GM23338 (cell line): ENCODE measurements at regions not wholly inside any gene's neighbourhood (a gene's known extent, or its start where the extent isn't known, plus 50 kb on each side); places are given as distances from the start of the nearest gene placed in this dataset.

ENCODE experiments used
- ATAC-seq: fragments of 200-7000 bp; cut with Tn5 transposase; 3 replicates; pipeline ENCODE4 v1.9.1; 2020
- DNase-seq: peaks from one replicate; pipeline ENCODE4 v3.0.0-alpha.2; 2015; ENCODE audit warnings: low spot score
- H2AFZ ChIP-seq: fragments of 200-600 bp; sonication (generic); 2 replicates; pipeline ENCODE4 v1.8.0; 2016; ENCODE audit warnings: antibody characterized with exemption, mild to moderate bottlenecking, moderate library complexity
- H3F3A ChIP-seq: fragments of 200-600 bp; sonication (generic); replicated peaks from 2 replicates; pipeline ENCODE4 v1.8.0; 2017; ENCODE audit warnings: antibody characterized with exemption, mixed run types, low read depth
- H3K27ac ChIP-seq: fragments of 200-600 bp; sonication (generic); 2 replicates; pipeline ENCODE4 v1.6.1; 2016; ENCODE audit warnings: low read depth
- H3K27me3 ChIP-seq: fragments of 200-600 bp; sonication (generic); 2 replicates; pipeline ENCODE4 v1.8.0; 2016; ENCODE audit warnings: mild to moderate bottlenecking, mixed run types, moderate library complexity; ENCODE audit not compliant: insufficient read depth
- H3K36me3 ChIP-seq: fragments of 200-600 bp; sonication (generic); 2 replicates; pipeline ENCODE4 v1.8.0; 2016; ENCODE audit warnings: mild to moderate bottlenecking; ENCODE audit not compliant: insufficient read depth
- H3K4me1 ChIP-seq: fragments of 200-600 bp; sonication (generic); 2 replicates; pipeline ENCODE4 v1.8.0; 2016; ENCODE audit warnings: mild to moderate bottlenecking, moderate library complexity; ENCODE audit not compliant: insufficient read depth
- H3K4me2 ChIP-seq: fragments of 200-600 bp; sonication (generic); 2 replicates; pipeline ENCODE4 v1.7.1; 2017; ENCODE audit warnings: mixed run types
- H3K4me3 ChIP-seq: fragments of 200-600 bp; sonication (generic); 2 replicates; pipeline ENCODE4 v1.6.1; 2016; ENCODE audit warnings: mixed run types
- H3K79me2 ChIP-seq: fragments of 200-600 bp; sonication (generic); replicated peaks from 2 replicates; pipeline ENCODE4 v1.8.0; 2017; ENCODE audit warnings: mild to moderate bottlenecking; ENCODE audit not compliant: insufficient read depth
- H3K9me2 ChIP-seq: fragments of 200-600 bp; sonication (generic); 2 replicates; pipeline ENCODE4 v1.8.0; 2017; ENCODE audit not compliant: insufficient read depth
- H4K20me1 ChIP-seq: fragments of 200-600 bp; sonication (generic); replicated peaks from 2 replicates; pipeline ENCODE4 v1.8.0; 2017; ENCODE audit warnings: mild to moderate bottlenecking; ENCODE audit not compliant: insufficient read depth
- H3K27ac Mint-ChIP-seq: 2 replicates; pipeline ENCODE4 v1.8.0; 2020; ENCODE audit warnings: inconsistent platforms, mild to moderate bottlenecking, moderate library complexity, mixed read lengths
- H3K27me3 Mint-ChIP-seq: 3 replicates; pipeline ENCODE4 v1.8.0; 2022; ENCODE audit warnings: low read depth, mild to moderate bottlenecking, moderate library complexity, mixed read lengths, inconsistent platforms; ENCODE audit not compliant: insufficient read depth, poor library complexity
- H3K36me3 Mint-ChIP-seq: 3 replicates; pipeline ENCODE4 v1.8.0; 2021; ENCODE audit warnings: low read depth, mild to moderate bottlenecking, inconsistent platforms, moderate library complexity, mixed read lengths
- H3K4me1 Mint-ChIP-seq: 3 replicates; pipeline ENCODE4 v1.8.0; 2020; ENCODE audit warnings: mild to moderate bottlenecking, inconsistent platforms, mixed read lengths
- H3K4me3 Mint-ChIP-seq: 3 replicates; pipeline ENCODE4 v1.8.0; 2021; ENCODE audit warnings: moderate library complexity, mild to moderate bottlenecking, inconsistent platforms, mixed read lengths
- H3K9me3 Mint-ChIP-seq: 3 replicates; pipeline ENCODE4 v1.8.0; 2020; ENCODE audit warnings: moderate library complexity, mild to moderate bottlenecking, inconsistent platforms, mixed read lengths
- CREB1 ChIP-seq: fragments of 250-450 bp; sonication (Bioruptor Pico); IDR thresholded peaks from 2 replicates; pipeline ENCODE4 v1.5.0; 2020; ENCODE audit warnings: low read depth, mild to moderate bottlenecking, moderate library complexity
- ETS1 ChIP-seq: IDR thresholded peaks from 2 replicates; pipeline ENCODE4 v1.6.1; 2016; ENCODE audit warnings: antibody characterized with exemption
- EZH2 ChIP-seq: fragments of 200-600 bp; sonication (generic); IDR thresholded peaks from one replicate; pipeline ENCODE4 v1.8.0; 2017; ENCODE audit warnings: antibody characterized with exemption, mild to moderate bottlenecking, low read depth; ENCODE audit not compliant: unreplicated experiment
- EZH2phosphoT487 ChIP-seq: fragments of 200-600 bp; sonication (generic); IDR thresholded peaks from one replicate; pipeline ENCODE4 v1.8.1; 2018; ENCODE audit warnings: antibody characterized with exemption; ENCODE audit not compliant: unreplicated experiment
- JUNB ChIP-seq: IDR thresholded peaks from one replicate; pipeline ENCODE4 v1.6.1; 2016; ENCODE audit warnings: antibody characterized with exemption; ENCODE audit not compliant: unreplicated experiment
- NANOG ChIP-seq: IDR thresholded peaks from 2 replicates; pipeline ENCODE4 v1.6.1; 2016; ENCODE audit warnings: antibody characterized with exemption, borderline replicate concordance
- POLR2AphosphoS5 ChIP-seq: IDR thresholded peaks from 2 replicates; pipeline ENCODE4 v1.6.1; 2016; ENCODE audit warnings: antibody characterized with exemption, low read depth
- STAT1 ChIP-seq: IDR thresholded peaks from one replicate; pipeline ENCODE4 v1.6.1; 2016; ENCODE audit warnings: antibody characterized with exemption; ENCODE audit not compliant: unreplicated experiment
- ZNF114 ChIP-seq: fragments of 250-450 bp; sonication (Bioruptor Pico); IDR thresholded peaks from 2 replicates; pipeline ENCODE4 v1.5.0; 2020; ENCODE audit warnings: mild to moderate bottlenecking, moderate library complexity
- ZNF331 ChIP-seq: fragments of 250-450 bp; sonication (Bioruptor Pico); IDR thresholded peaks from 2 replicates; pipeline ENCODE4 v1.5.0; 2020; ENCODE audit warnings: low read depth, mild to moderate bottlenecking, moderate library complexity
- TF ChIP-seq, protein P1 (sequence below): IDR thresholded peaks from one replicate; pipeline ENCODE4 v1.6.1; 2018; ENCODE audit warnings: antibody characterized with exemption; ENCODE audit not compliant: unreplicated experiment
- TF ChIP-seq, protein P2 (sequence below), 2 experiments: fragments of 200-600 bp in 1 of 2; sonication (generic) in 1 of 2; conservative IDR thresholded peaks; 2 replicates each; pipeline versions ENCODE4 v1.5.1 to v1.6.1; 2016 to 2017; ENCODE audit warnings: antibody characterized with exemption in 2 of 2, low read depth in 2 of 2, mild to moderate bottlenecking in 2 of 2, moderate library complexity in 1 of 2
- TF ChIP-seq, protein P3 (sequence below): fragments of 250-450 bp; sonication (Bioruptor Pico); IDR thresholded peaks from 2 replicates; pipeline ENCODE4 v1.5.0; 2020; ENCODE audit warnings: mild to moderate bottlenecking, moderate library complexity

- Mint-ChIP-seq H3K27me3 (peaks cover 2% of the 10 kb centered on the region), H3K4me3 (no peak overlapping the region), H3K9me3 (no peaks in the 10 kb centered on the region), H3K27ac (no peak overlapping the region), H3K4me1 (no peaks in the 10 kb centered on the region), H3K36me3 (no peaks in the 10 kb centered on the region)
- Histone ChIP-seq H3K9me2 (no peaks in the 10 kb centered on the region), H3K4me2 (no peak overlapping the region), H3K4me3 (no peak overlapping the region), H4K20me1 (no peaks in the 10 kb centered on the region), H3K27ac (no peak overlapping the region), H3K27me3 (no peaks in the 10 kb centered on the region), H2AFZ (no peak overlapping the region), H3K79me2 (no peaks in the 10 kb centered on the region), H3K4me1 (no peaks in the 10 kb centered on the region), H3K36me3 (no peaks in the 10 kb centered on the region), H3F3A (no peaks in the 10 kb centered on the region)
- TF ChIP-seq ZNF331 (CRISPR knock-in tag) (no peak), CREB1 (CRISPR knock-in tag) (no peak), EZH2phosphoT487 (no peak), STAT1 (no peak), ZNF114 (no peak), JUNB (no peak), POLR2AphosphoS5 (no peak), NANOG (no peak), ETS1 (no peak), EZH2 (no peak)
- TF ChIP-seq, protein P1, sequence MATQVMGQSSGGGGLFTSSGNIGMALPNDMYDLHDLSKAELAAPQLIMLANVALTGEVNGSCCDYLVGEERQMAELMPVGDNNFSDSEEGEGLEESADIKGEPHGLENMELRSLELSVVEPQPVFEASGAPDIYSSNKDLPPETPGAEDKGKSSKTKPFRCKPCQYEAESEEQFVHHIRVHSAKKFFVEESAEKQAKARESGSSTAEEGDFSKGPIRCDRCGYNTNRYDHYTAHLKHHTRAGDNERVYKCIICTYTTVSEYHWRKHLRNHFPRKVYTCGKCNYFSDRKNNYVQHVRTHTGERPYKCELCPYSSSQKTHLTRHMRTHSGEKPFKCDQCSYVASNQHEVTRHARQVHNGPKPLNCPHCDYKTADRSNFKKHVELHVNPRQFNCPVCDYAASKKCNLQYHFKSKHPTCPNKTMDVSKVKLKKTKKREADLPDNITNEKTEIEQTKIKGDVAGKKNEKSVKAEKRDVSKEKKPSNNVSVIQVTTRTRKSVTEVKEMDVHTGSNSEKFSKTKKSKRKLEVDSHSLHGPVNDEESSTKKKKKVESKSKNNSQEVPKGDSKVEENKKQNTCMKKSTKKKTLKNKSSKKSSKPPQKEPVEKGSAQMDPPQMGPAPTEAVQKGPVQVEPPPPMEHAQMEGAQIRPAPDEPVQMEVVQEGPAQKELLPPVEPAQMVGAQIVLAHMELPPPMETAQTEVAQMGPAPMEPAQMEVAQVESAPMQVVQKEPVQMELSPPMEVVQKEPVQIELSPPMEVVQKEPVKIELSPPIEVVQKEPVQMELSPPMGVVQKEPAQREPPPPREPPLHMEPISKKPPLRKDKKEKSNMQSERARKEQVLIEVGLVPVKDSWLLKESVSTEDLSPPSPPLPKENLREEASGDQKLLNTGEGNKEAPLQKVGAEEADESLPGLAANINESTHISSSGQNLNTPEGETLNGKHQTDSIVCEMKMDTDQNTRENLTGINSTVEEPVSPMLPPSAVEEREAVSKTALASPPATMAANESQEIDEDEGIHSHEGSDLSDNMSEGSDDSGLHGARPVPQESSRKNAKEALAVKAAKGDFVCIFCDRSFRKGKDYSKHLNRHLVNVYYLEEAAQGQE, result no peak
- TF ChIP-seq, protein P2, sequence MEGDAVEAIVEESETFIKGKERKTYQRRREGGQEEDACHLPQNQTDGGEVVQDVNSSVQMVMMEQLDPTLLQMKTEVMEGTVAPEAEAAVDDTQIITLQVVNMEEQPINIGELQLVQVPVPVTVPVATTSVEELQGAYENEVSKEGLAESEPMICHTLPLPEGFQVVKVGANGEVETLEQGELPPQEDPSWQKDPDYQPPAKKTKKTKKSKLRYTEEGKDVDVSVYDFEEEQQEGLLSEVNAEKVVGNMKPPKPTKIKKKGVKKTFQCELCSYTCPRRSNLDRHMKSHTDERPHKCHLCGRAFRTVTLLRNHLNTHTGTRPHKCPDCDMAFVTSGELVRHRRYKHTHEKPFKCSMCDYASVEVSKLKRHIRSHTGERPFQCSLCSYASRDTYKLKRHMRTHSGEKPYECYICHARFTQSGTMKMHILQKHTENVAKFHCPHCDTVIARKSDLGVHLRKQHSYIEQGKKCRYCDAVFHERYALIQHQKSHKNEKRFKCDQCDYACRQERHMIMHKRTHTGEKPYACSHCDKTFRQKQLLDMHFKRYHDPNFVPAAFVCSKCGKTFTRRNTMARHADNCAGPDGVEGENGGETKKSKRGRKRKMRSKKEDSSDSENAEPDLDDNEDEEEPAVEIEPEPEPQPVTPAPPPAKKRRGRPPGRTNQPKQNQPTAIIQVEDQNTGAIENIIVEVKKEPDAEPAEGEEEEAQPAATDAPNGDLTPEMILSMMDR (conservative IDR thresholded peaks at IDR 0.05; ENCODE audit: low read depth in 2 of 2), result no peak
- TF ChIP-seq, protein P3, sequence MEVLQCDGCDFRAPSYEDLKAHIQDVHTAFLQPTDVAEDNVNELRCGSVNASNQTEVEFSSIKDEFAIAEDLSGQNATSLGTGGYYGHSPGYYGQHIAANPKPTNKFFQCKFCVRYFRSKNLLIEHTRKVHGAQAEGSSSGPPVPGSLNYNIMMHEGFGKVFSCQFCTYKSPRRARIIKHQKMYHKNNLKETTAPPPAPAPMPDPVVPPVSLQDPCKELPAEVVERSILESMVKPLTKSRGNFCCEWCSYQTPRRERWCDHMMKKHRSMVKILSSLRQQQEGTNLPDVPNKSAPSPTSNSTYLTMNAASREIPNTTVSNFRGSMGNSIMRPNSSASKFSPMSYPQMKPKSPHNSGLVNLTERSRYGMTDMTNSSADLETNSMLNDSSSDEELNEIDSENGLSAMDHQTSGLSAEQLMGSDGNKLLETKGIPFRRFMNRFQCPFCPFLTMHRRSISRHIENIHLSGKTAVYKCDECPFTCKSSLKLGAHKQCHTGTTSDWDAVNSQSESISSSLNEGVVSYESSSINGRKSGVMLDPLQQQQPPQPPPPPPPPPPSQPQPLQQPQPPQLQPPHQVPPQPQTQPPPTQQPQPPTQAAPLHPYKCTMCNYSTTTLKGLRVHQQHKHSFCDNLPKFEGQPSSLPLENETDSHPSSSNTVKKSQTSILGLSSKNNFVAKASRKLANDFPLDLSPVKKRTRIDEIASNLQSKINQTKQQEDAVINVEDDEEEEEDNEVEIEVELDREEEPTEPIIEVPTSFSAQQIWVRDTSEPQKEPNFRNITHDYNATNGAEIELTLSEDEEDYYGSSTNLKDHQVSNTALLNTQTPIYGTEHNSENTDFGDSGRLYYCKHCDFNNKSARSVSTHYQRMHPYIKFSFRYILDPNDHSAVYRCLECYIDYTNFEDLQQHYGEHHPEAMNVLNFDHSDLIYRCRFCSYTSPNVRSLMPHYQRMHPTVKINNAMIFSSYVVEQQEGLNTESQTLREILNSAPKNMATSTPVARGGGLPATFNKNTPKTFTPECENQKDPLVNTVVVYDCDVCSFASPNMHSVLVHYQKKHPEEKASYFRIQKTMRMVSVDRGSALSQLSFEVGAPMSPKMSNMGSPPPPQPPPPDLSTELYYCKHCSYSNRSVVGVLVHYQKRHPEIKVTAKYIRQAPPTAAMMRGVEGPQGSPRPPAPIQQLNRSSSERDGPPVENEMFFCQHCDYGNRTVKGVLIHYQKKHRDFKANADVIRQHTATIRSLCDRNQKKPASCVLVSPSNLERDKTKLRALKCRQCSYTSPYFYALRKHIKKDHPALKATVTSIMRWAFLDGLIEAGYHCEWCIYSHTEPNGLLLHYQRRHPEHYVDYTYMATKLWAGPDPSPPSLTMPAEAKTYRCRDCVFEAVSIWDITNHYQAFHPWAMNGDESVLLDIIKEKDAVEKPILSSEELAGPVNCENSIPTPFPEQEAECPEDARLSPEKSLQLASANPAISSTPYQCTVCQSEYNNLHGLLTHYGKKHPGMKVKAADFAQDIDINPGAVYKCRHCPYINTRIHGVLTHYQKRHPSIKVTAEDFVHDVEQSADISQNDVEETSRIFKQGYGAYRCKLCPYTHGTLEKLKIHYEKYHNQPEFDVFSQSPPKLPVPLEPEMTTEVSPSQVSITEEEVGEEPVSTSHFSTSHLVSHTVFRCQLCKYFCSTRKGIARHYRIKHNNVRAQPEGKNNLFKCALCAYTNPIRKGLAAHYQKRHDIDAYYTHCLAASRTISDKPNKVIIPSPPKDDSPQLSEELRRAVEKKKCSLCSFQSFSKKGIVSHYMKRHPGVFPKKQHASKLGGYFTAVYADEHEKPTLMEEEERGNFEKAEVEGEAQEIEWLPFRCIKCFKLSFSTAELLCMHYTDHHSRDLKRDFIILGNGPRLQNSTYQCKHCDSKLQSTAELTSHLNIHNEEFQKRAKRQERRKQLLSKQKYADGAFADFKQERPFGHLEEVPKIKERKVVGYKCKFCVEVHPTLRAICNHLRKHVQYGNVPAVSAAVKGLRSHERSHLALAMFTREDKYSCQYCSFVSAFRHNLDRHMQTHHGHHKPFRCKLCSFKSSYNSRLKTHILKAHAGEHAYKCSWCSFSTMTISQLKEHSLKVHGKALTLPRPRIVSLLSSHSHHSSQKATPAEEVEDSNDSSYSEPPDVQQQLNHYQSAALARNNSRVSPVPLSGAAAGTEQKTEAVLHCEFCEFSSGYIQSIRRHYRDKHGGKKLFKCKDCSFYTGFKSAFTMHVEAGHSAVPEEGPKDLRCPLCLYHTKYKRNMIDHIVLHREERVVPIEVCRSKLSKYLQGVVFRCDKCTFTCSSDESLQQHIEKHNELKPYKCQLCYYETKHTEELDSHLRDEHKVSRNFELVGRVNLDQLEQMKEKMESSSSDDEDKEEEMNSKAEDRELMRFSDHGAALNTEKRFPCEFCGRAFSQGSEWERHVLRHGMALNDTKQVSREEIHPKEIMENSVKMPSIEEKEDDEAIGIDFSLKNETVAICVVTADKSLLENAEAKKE (CRISPR knock-in tag), result no peak
- ATAC-seq (no peak), DNase-seq (no peak)
Observed at GRCh38 chr3:124679048-124679638, 51.1 kb upstream of the UMPS start.
